CD14-positive monocyte (primary cell): ENCODE measurements at regions not wholly inside any gene's neighbourhood (a gene's known extent, or its start where the extent isn't known, plus 50 kb on each side); places are given as distances from the start of the nearest gene placed in this dataset. TPM values are rescaled to one million over a fixed set of nuclear protein-coding genes. Genes with fewer than 3 reads are reported as not detected.
"Not testable (repeated sequence)": the region's sequence is repeated elsewhere in the genome, so short reads cannot be mapped to it uniquely, and the experiment has no call there.

Experiments used
- DNase-seq, 3 donors: peaks; one replicate each; pipeline ENCODE4 v3.0.0-alpha.2; 2011 to 2022
- H2AFZ ChIP-seq: 2 replicates; pipeline ENCODE4 v1.6.0; 2012; ENCODE audit warnings: mild to moderate bottlenecking, low read depth, low read length, inconsistent platforms; ENCODE audit not compliant: insufficient read depth, poor library complexity, severe bottlenecking
- H3K27ac ChIP-seq, 2 donors: 1 replicate in 1 of 2; 2 replicates in 1 of 2; pipeline ENCODE4 v1.5.1; 2012 to 2013; ENCODE audit warnings: low read length in 2 of 2, control low read depth in 1 of 2, inconsistent platforms in 1 of 2, low read depth in 1 of 2, mild to moderate bottlenecking in 1 of 2
- H3K27me3 ChIP-seq, 2 donors: one replicate each; pipeline versions ENCODE4 v1.6.0 to v1.6.1; 2011 to 2013; ENCODE audit warnings: low read length in 2 of 2; ENCODE audit not compliant: control insufficient read depth in 2 of 2, insufficient read depth in 2 of 2
- H3K36me3 ChIP-seq, 2 donors: replicated peaks in 1 of 2; 1 replicate in 1 of 2; 2 replicates in 1 of 2; pipeline versions ENCODE4 v1.5.1 to v1.6.1; 2012 to 2013; ENCODE audit warnings: low read length in 2 of 2, control low read depth in 1 of 2, inconsistent platforms in 1 of 2, mild to moderate bottlenecking in 1 of 2; ENCODE audit not compliant: insufficient read depth in 2 of 2, control insufficient read depth in 1 of 2
- H3K4me1 ChIP-seq, 2 donors: 1 replicate in 1 of 2; 2 replicates in 1 of 2; pipeline versions ENCODE4 v1.5.1 to v1.6.1; 2012 to 2013; ENCODE audit warnings: low read length in 2 of 2, control low read depth in 1 of 2, inconsistent platforms in 1 of 2, mild to moderate bottlenecking in 1 of 2, moderate library complexity in 1 of 2; ENCODE audit not compliant: insufficient read depth in 2 of 2, control insufficient read depth in 1 of 2
- H3K4me2 ChIP-seq: replicated peaks from 2 replicates; pipeline ENCODE3; 2012; ENCODE audit warnings: low read length, moderate library complexity, mild to moderate bottlenecking; ENCODE audit not compliant: poor library complexity, severe bottlenecking; ENCODE audit errors: extremely low read depth
- H3K4me3 ChIP-seq, 3 experiments: fragments of 200-600 bp in 1 of 3; sonication (generic) in 1 of 3; replicated peaks in 1 of 3; 1 replicate in 2 of 3; 2 replicates in 1 of 3; pipeline ENCODE4 v1.5.1; 2011 to 2013; ENCODE audit warnings: low read length in 3 of 3, mild to moderate bottlenecking in 3 of 3, control low read depth in 2 of 3, low read depth in 2 of 3, inconsistent platforms in 1 of 3, moderate library complexity in 1 of 3
- H3K79me2 ChIP-seq: 2 replicates; pipeline ENCODE4 v1.6.0; 2012; ENCODE audit warnings: mild to moderate bottlenecking, control low read depth, inconsistent platforms, low read length, moderate library complexity; ENCODE audit not compliant: insufficient read depth
- H3K9ac ChIP-seq: 2 replicates; pipeline ENCODE4 v1.6.0; 2017; ENCODE audit warnings: low read length, mild to moderate bottlenecking; ENCODE audit not compliant: insufficient read depth, poor library complexity, severe bottlenecking
- H3K9me3 ChIP-seq, 2 donors: replicated peaks in 1 of 2; 1 replicate in 1 of 2; 2 replicates in 1 of 2; pipeline versions ENCODE4 v1.5.1 to v1.6.1; 2012 to 2013; ENCODE audit warnings: low read length in 2 of 2, control low read depth in 1 of 2; ENCODE audit not compliant: control insufficient read depth in 1 of 2, insufficient read depth in 1 of 2
- H4K20me1 ChIP-seq: 2 replicates; pipeline ENCODE4 v1.6.0; 2012; ENCODE audit warnings: mild to moderate bottlenecking, low read length, control low read depth, moderate library complexity; ENCODE audit not compliant: insufficient read depth
- H3K27ac Mint-ChIP-seq, 7 donors: one replicate each; pipeline ENCODE4 v1.8.0; 2020; ENCODE audit warnings: mild to moderate bottlenecking in 7 of 7, mixed read lengths in 7 of 7, moderate library complexity in 6 of 7, inconsistent platforms in 2 of 7
- H3K27me3 Mint-ChIP-seq, 3 donors: one replicate each; pipeline ENCODE4 v1.8.0; 2021 to 2022; ENCODE audit warnings: low read depth in 3 of 3, mild to moderate bottlenecking in 3 of 3, mixed read lengths in 3 of 3, moderate library complexity in 3 of 3, inconsistent platforms in 1 of 3
- H3K36me3 Mint-ChIP-seq, 2 donors: one replicate each; pipeline ENCODE4 v1.8.0; 2020; ENCODE audit warnings: mixed read lengths in 2 of 2, inconsistent platforms in 1 of 2, mild to moderate bottlenecking in 1 of 2
- H3K4me1 Mint-ChIP-seq: one replicate; pipeline ENCODE4 v1.8.0; 2020; ENCODE audit warnings: mild to moderate bottlenecking, mixed read lengths
- H3K4me3 Mint-ChIP-seq, 2 donors: one replicate each; pipeline ENCODE4 v1.8.0; 2020; ENCODE audit warnings: mild to moderate bottlenecking in 2 of 2, mixed read lengths in 2 of 2, moderate library complexity in 1 of 2
- H3K9me3 Mint-ChIP-seq, 7 donors: one replicate each; pipeline ENCODE4 v1.8.0; 2020 to 2022; ENCODE audit warnings: mixed read lengths in 7 of 7, mild to moderate bottlenecking in 6 of 7, moderate library complexity in 6 of 7, inconsistent platforms in 2 of 7
- CTCF ChIP-seq: fragments of 200-600 bp; IDR thresholded peaks from one replicate; pipeline ENCODE4 v1.8.0; 2022; ENCODE audit warnings: antibody characterized with exemption, mild to moderate bottlenecking
- WGBS: methylation state at CpG from one replicate; pipeline ENCODE4 v1.1.5; 2013; ENCODE audit warnings: missing lambda C conversion rate; ENCODE audit not compliant: insufficient coverage; 5-methylcytosine and 5-hydroxymethylcytosine counted together
- intact Hi-C, 2 donors: fragments of 100-400 bp; cut with micrococcal nuclease; formaldehyde crosslinking; loops; one replicate each; pipeline versions ENCODE4 v1.15.0 to v1.15.1; 2023
- small RNA-seq: library from RNA; depleted of rRNA; stranded (forward); fragments of <200 nt; gene quantifications from one replicate; pipeline ENCODE3, GENCODE V24; 2012; ENCODE audit warnings: low read depth; ENCODE audit not compliant: insufficient read length

GRCh38 chr15:22735781-22736180 lies 50.7 kb upstream of the NIPA1 start:
- Mint-ChIP-seq H3K36me3 (no peaks in the 10 kb centered on the region), H3K27me3 (peaks cover 0 to 5% (median 4%) of the 10 kb centered on the region in 3 donors), H3K27ac (no peak overlapping the region), H3K4me1 (no peaks in the 10 kb centered on the region), H3K9me3 (no peaks in the 10 kb centered on the region), H3K4me3 (no peak overlapping the region)
- no peak overlapping the region for H3K9ac ChIP-seq
- H4K20me1 ChIP-seq: no peaks in the 10 kb centered on the region
- no peak for DNase-seq
- intact Hi-C loops: no loop called here
- H3K4me2 ChIP-seq: no peak overlapping the region
- TF ChIP-seq CTCF: no peak
- H3K27ac ChIP-seq: no peak overlapping the region
- no peaks in the 10 kb centered on the region for H3K4me1 ChIP-seq
- no peaks in the 10 kb centered on the region for H3K36me3 ChIP-seq
- H2AFZ ChIP-seq: no peak overlapping the region
- no peaks in the 10 kb centered on the region for H3K9me3 ChIP-seq
- no peaks in the 10 kb centered on the region for H3K27me3 ChIP-seq
- no peaks in the 10 kb centered on the region for H3K79me2 ChIP-seq
- no peak overlapping the region for H3K4me3 ChIP-seq
- no CpG with 5 or more reads among the region's 3 CpGs for WGBS

GRCh38 chr15:22736200-22736599 lies 50.2 kb upstream of the NIPA1 start:
- intact Hi-C loops, DNase-seq, H3K27ac Mint-ChIP-seq, H3K27me3 ChIP-seq, H3K36me3 Mint-ChIP-seq, H3K27me3 Mint-ChIP-seq, H3K4me1 Mint-ChIP-seq, H3K4me1 ChIP-seq, H3K9me3 ChIP-seq, H2AFZ ChIP-seq, H3K4me3 ChIP-seq, H3K9ac ChIP-seq, H4K20me1 ChIP-seq, H3K9me3 Mint-ChIP-seq, H3K36me3 ChIP-seq, H3K27ac ChIP-seq, H3K4me3 Mint-ChIP-seq, H3K79me2 ChIP-seq, H3K4me2 ChIP-seq: not testable (repeated sequence)

Small RNA genes lying in the stretch of these regions (small RNA-seq; reads per million reads assigned to genes)
- gene AC138649.4 (not detected), gene RN7SL495P (not detected)
